HEK293T (cell line): ENCODE measurements at regions not wholly inside any gene's neighbourhood (a gene's known extent, or its start where the extent isn't known, plus 50 kb on each side); places are given as distances from the start of the nearest gene placed in this dataset.

Experiments
- ARNT ChIP-seq: fragments of 450-650 bp; IDR thresholded peaks from 2 replicates; pipeline ENCODE4 v1.6.1; 2017; ENCODE audit warnings: mild to moderate bottlenecking
- FOXA1 ChIP-seq: fragments of 450-650 bp; IDR thresholded peaks from 2 replicates; pipeline ENCODE4 v1.6.1; 2016; ENCODE audit warnings: mild to moderate bottlenecking
- SP1 ChIP-seq: fragments of 450-650 bp; IDR thresholded peaks from 2 replicates; pipeline ENCODE4 v1.6.1; 2017

DNA sequence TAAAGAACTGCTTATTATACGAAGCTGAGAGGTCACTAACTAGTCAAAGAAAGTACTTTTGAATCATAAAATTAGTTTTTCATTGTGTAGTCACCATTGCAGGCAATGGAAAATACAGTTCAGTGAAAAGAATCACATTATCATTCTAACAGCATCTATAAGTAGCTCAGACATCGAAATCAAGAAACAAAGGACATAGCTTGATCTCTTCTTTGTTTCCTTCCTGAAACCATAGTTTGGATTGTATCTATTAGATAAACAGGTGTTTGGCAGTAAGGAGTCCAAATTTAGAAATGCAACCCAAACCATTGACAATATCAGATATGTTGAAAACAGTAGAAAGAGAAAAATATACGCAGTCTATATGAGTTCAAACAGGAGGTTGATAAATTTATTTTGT is 697.3 kb downstream of the TFAP2A start:
- TF ChIP-seq ARNT (no peak), SP1 (no peak), FOXA1 (no peak)
